Astrocyte of the spinal cord (primary cell): ENCODE measurements at regions not wholly inside any gene's neighbourhood (a gene's known extent, or its start where the extent isn't known, plus 50 kb on each side); places are given as distances from the start of the nearest gene placed in this dataset.

ENCODE experiments used
- DNase-seq: peaks from one replicate; pipeline ENCODE4 v3.0.0; 2011; ENCODE audit warnings: low read depth, low spot score
- H3K4me3 ChIP-seq: 2 replicates; pipeline ENCODE4 v1.5.1; 2011; ENCODE audit warnings: low read depth, mild to moderate bottlenecking, low read length, moderate library complexity
- CTCF ChIP-seq: IDR thresholded peaks from 2 replicates; pipeline ENCODE4 v1.5.1; 2012; ENCODE audit warnings: low read depth, mild to moderate bottlenecking, low read length, inconsistent platforms
- in situ Hi-C: cut with HindIII; loops from 2 replicates; pipeline ENCODE4 v1.10.0; 2017; ENCODE audit warnings: low sequenced_read_pairs

- no peak for TF ChIP-seq CTCF
- peak; percentile 84 for DNase-seq
- H3K4me3 ChIP-seq = no peak overlapping the region
- in situ Hi-C loops = no loop called here
Observed at GRCh38 chr12:124621296-124621660, 53.9 kb upstream of the NCOR2 start.

GRCh38 chr12:124620606-124621295 is 53.3 kb upstream of the NCOR2 start:
- peak; percentile 77 for DNase-seq
- H3K4me3 ChIP-seq = no peak overlapping the region
- in situ Hi-C loops = no loop called here
- no peak for TF ChIP-seq CTCF

- TF ChIP-seq CTCF = no peak
- no peak for DNase-seq
- H3K4me3 ChIP-seq = no peak overlapping the region
- in situ Hi-C loops = no loop called here
Observed at GRCh38 chr12:124618291-124618902, 51.0 kb upstream of the NCOR2 start.

DNA sequence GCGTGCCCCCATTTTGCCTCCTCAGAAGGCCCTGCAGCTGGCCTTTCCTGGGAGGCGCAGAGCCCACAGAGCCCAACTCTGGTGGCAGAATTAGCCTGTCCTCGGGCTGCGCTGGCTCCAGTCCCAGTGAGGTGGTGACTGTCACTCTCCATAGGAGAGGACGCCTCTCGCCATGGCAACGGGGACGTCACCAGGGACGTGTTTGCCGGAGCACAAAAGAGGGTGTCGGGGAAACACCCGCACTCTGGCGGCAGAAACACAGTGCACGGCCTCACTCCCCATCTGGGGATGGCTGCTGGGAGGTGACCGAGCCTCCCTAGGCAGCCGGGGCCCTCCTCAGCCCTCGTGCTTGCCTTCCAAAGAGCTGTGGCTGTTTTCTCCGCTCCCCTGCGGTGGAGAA is 50.2 kb upstream of the NCOR2 start:
- no peak for TF ChIP-seq CTCF
- no peak for DNase-seq
- H3K4me3 ChIP-seq = no peak overlapping the region
- in situ Hi-C loops = no loop called here
